WI38 (cell line): ENCODE measurements at regions not wholly inside any gene's neighbourhood (a gene's known extent, or its start where the extent isn't known, plus 50 kb on each side); places are given as distances from the start of the nearest gene placed in this dataset.

Experiments
- H3K4me3 ChIP-seq: 2 replicates; pipeline ENCODE4 v1.5.1; 2011; ENCODE audit warnings: low read depth, mild to moderate bottlenecking, control low read depth, low read length
- TF ChIP-seq, protein P1 (sequence below): IDR thresholded peaks from 2 replicates; pipeline ENCODE4 v1.5.1; 2012; ENCODE audit warnings: low read depth, mild to moderate bottlenecking, control low read depth, low read length

DNA sequence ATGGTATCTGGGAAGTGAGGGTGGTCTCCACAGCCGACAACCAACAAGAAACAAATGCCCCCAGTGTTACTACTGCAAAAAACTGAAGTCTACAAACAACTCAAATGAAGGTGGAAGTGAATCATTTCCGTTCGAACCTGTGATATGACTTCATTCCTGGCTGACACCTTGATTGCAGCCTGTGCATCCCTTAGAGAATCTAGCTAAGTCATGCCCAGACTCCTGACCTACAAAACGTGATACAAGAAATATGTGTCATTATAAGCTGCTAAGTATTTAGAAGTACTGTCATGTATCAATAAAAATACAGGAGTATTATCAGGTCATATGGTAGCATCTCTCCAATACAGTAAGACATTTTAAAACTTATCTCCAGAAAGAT, 959.7 kb upstream of the LCORL start:
- TF ChIP-seq, protein P1, sequence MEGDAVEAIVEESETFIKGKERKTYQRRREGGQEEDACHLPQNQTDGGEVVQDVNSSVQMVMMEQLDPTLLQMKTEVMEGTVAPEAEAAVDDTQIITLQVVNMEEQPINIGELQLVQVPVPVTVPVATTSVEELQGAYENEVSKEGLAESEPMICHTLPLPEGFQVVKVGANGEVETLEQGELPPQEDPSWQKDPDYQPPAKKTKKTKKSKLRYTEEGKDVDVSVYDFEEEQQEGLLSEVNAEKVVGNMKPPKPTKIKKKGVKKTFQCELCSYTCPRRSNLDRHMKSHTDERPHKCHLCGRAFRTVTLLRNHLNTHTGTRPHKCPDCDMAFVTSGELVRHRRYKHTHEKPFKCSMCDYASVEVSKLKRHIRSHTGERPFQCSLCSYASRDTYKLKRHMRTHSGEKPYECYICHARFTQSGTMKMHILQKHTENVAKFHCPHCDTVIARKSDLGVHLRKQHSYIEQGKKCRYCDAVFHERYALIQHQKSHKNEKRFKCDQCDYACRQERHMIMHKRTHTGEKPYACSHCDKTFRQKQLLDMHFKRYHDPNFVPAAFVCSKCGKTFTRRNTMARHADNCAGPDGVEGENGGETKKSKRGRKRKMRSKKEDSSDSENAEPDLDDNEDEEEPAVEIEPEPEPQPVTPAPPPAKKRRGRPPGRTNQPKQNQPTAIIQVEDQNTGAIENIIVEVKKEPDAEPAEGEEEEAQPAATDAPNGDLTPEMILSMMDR = no peak
- H3K4me3 ChIP-seq = no peak overlapping the region

DNA sequence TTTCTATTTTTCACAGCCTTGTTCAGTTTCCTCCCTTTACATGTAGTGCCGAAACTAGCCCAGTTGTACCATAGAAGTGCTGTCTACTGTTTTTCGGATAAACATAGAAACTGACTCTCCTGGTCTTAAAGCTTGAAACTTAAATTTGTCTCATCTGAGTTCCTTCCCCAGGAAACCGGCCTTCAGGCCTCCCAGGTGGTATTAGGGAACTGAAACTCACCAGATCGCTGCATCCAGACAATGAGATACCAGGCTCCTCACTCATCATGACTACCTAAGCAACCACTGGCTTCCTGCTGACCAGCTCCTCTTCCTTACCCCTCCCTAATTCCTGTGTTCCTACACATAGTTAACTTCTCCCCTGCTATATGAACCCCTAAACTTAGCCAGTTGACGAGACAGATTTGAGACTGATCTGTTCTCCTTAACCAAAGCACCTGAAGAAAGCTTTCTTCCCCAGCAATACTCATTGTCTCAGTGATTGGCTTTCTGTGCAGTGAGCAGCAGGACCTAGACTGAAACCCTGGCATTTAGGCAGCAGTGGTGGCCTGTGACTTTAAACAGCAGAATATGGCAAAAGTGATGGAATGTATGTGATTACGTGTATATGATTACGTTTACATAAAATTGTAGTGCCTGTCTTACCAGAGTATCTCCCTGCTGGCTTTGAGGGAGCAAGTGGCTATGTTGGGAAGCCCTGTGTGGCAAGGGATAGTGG, 959.1 kb upstream of the LCORL start:
- TF ChIP-seq, protein P1 = no peak

DNA sequence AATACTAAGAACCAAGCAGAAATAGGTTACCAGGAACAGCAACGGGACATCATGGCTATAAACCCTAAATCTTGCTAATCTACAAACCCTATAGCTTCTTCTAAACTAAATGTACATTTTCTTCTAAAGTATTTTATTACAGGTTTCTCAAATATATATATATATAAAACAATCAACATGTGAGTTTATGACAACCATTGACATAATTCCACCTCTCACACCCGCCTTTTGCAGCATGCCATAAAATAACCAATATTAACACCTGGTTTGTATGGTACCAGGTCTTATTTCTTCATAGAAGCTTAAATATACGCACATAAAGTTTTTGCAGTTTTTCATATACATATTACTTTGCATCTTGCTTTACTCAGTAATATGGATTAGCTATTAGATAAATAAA, 955.3 kb upstream of the LCORL start:
- no peak overlapping the region for H3K4me3 ChIP-seq
- TF ChIP-seq, protein P1 = no peak

More for the DNA sequence above, 959.1 kb upstream of the LCORL start:
- H3K4me3 ChIP-seq = no peak overlapping the region

DNA sequence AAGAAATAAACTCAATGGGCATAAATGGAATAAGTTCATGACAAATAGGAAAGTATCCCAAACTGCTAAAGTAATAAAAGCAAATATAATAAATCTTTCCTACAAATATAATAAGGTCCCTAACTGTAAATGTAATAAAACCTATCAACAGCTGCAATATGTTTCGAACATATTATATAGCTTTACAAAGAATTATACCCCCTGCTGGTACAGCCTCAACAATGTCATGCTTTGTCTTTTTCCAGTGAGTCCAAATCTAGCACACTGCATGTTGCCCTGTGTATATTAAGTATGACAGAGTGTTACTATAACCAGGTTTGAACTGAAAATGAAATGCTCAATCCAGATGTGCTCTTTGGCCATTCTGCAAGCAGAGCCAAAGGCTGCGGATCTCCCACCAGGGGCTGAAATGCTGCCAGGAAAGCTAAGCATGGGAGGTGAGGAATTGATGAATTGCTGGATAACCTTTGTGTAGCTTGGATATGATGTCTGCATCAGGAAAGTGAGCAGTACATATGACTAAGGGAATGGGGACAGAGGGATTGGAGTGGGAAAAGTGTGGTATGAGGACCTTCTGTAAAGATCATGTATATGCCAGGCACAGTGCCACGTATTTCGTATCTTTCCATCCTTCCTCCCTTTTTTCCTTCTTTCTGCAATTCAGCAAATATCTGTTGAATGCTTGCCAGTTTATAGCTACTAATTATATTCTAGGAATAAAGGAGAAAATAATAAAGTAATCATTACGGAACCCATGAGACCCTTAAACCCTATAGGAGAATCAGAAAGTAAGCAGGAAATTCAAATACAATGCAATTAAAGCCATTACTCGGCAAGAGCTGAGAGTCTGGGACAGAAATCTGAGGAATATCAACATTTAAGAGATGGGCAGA, 954.6 kb upstream of the LCORL start:
- TF ChIP-seq, protein P1 = no peak

DNA sequence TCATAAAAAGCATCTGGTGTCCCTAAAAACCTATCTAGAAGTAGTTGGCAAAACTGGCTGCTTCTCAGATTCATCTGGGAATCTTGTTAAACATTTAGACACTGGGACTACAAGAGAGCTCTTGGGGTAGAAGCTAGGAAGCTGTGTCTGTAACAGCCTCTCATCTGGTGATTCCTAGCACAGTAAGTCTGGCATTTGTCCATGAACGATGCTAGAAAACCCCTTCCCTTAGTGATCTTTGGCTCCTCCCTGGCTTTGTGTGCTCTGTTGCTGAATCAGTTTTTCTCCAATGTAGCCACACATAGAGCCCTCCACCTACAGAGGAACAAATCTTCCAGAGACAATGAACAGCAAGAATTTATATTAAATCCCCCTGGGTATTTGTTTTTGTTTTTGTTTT, 951.7 kb upstream of the LCORL start:
- TF ChIP-seq, protein P1 = no peak
- no peak overlapping the region for H3K4me3 ChIP-seq

More for the DNA sequence above, 954.6 kb upstream of the LCORL start:
- H3K4me3 ChIP-seq = no peak overlapping the region

DNA sequence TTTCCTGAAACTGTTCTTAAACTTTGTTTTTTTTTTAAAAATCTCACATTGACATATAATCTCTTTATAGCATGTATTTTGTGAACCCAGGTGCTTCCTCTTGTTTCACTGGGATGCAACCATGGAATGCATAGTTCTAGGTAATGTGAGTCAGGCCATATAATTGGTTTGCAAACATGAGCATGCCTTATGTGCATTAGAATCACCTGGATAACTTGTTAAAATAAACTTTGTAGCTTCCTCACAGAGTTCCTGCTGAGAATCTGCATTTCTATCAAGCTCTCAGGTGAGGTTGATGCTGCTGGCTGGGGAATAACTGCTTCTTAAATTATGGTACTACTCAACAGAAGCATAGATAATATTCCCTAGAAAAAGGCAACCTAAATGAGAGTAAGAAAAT, 940.3 kb upstream of the LCORL start:
- TF ChIP-seq, protein P1 = no peak
- H3K4me3 ChIP-seq = no peak overlapping the region

DNA sequence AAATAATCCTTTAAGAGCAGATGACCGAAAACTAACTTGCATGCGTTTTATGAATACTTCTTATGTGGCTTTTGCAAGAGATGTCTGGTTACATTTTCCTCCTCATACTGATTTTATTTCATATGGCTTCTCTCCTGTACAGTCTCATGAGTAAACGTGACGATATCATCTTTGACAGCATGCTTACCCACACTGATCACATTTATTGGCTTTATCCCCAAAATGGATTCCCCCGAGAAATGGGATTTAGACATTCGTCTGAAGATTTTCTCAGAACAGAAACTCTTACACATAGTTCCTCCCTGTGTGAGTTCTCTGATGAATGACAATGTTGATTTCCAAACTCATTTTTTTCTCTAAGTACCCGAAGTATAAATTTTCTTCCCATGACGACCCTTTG, 939.7 kb upstream of the LCORL start:
- TF ChIP-seq, protein P1 = no peak

More for the DNA sequence above, 939.7 kb upstream of the LCORL start:
- no peak overlapping the region for H3K4me3 ChIP-seq
